ENCODE measurements at regions not wholly inside any gene's neighbourhood (a gene's known extent, or its start where the extent isn't known, plus 50 kb on each side); places are given as distances from the start of the nearest gene placed in this dataset.
"Not testable (repeated sequence)": the region's sequence is repeated elsewhere in the genome, so short reads cannot be mapped to it uniquely, and the experiment has no call there.

GRCh38 chr7:24141874-24142509 lies 142.0 kb upstream of the NPY start:
- DNase-seq, result no peak

GRCh38 chr7:24143547-24143946 lies 140.4 kb upstream of the NPY start:
- DNase-seq, result no peak

- no peak for DNase-seq
Observed at GRCh38 chr7:24151944-24152343, 132.0 kb upstream of the NPY start.

- no peak for DNase-seq
Observed at GRCh38 chr7:24152356-24152755, 131.6 kb upstream of the NPY start.

GRCh38 chr7:24152877-24153472 lies 131.0 kb upstream of the NPY start:
- DNase-seq, result no peak

GRCh38 chr7:24157666-24158065 lies 126.3 kb upstream of the NPY start:
- DNase-seq, result no peak

GRCh38 chr7:24158975-24159374 lies 125.0 kb upstream of the NPY start:
- no peak for DNase-seq

GRCh38 chr7:24164401-24164800 lies 119.6 kb upstream of the NPY start:
- DNase-seq, result no peak

- DNase-seq, result no peak
Observed at GRCh38 chr7:24169077-24169624, 114.8 kb upstream of the NPY start.

GRCh38 chr7:24171951-24172350 lies 112.0 kb upstream of the NPY start:
- not testable (repeated sequence) for DNase-seq

- no peak for DNase-seq
Observed at GRCh38 chr7:24172856-24173255, 111.1 kb upstream of the NPY start.

- no peak for DNase-seq
Observed at GRCh38 chr7:24175603-24176002, 108.4 kb upstream of the NPY start.

- DNase-seq, result no peak
Observed at GRCh38 chr7:24178811-24179570, 105.0 kb upstream of the NPY start.

GRCh38 chr7:24191362-24191761 lies 92.6 kb upstream of the NPY start:
- no peak for DNase-seq

- DNase-seq, result no peak
Observed at GRCh38 chr7:24192053-24192452, 91.9 kb upstream of the NPY start.

- no peak for DNase-seq
Observed at GRCh38 chr7:24192691-24193090, 91.3 kb upstream of the NPY start.

- DNase-seq, result no peak
Observed at GRCh38 chr7:24197852-24198251, 86.1 kb upstream of the NPY start.

- no peak for DNase-seq
Observed at GRCh38 chr7:24199978-24200377, 84.0 kb upstream of the NPY start.

- DNase-seq, result no peak
Observed at GRCh38 chr7:24200407-24200966, 83.5 kb upstream of the NPY start.

GRCh38 chr7:24201226-24201625 lies 82.8 kb upstream of the NPY start:
- DNase-seq, result no peak

GRCh38 chr7:24212073-24212472 lies 71.9 kb upstream of the NPY start:
- DNase-seq, result no peak

GRCh38 chr7:24213311-24213710 lies 70.7 kb upstream of the NPY start:
- no peak for DNase-seq

- DNase-seq, result no peak
Observed at GRCh38 chr7:24214670-24215069, 69.3 kb upstream of the NPY start.
